Glomerular endothelial cell (primary cell): ENCODE measurements at regions not wholly inside any gene's neighbourhood (a gene's known extent, or its start where the extent isn't known, plus 50 kb on each side); places are given as distances from the start of the nearest gene placed in this dataset.

ENCODE experiments used
- DNase-seq: peaks from one replicate; pipeline ENCODE4 v3.0.0-alpha.2; 2011; ENCODE audit warnings: low read depth, low spot score; ENCODE audit errors: extremely low read depth

- DNase-seq: no peak
These were observed 364.8 kb downstream of the THBS2 start for GRCh38 chr6:168888786-168889345.

DNA sequence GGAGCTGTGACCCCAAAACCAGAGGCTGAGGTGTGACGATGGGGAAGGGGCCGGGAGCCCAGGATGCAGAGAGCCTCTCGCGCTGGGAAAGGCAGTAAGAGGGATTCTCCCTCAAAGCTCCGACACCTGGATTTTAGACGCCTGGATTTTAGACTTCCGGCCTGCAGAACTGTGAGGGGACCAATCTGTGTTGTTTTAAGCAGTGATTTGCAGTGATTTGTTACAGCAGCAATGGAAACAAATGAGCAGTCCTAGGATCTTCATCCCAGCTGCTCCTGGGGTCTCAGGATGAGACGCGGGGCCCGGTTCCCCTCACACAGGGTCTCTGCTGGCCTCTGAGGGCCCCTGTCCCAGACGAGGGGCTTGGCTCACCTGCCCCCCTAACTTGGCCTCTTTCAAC is 365.5 kb downstream of the THBS2 start:
- DNase-seq: no peak

DNA sequence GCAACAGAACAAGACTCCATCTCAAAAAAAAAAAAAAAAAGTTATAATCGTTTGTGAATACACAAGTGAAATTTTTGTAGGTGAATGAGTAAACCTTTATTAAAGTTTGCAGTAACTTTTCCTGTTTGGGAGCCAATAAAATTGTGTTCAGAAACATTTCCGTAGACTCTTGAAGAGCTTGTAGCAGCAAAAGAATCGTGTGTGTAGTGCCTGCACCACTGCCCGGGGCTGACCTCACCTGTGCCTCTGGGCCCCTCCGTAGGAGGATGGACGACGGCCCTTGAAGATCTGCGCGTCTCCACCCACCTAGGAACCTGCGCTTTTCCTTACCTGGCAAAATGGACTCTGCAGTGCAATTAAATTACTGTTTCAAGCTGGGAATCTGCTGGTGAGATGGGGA is 366.0 kb downstream of the THBS2 start:
- no peak for DNase-seq

- DNase-seq: no peak
These were observed 366.7 kb downstream of the THBS2 start for GRCh38 chr6:168886964-168887363.

- DNase-seq: no peak
These were observed 367.6 kb downstream of the THBS2 start for GRCh38 chr6:168885751-168886742.

GRCh38 chr6:168885196-168885595 is 368.4 kb downstream of the THBS2 start:
- DNase-seq: no peak

- peak; percentile 5 for DNase-seq
These were observed 369.0 kb downstream of the THBS2 start for GRCh38 chr6:168884646-168885086.

DNA sequence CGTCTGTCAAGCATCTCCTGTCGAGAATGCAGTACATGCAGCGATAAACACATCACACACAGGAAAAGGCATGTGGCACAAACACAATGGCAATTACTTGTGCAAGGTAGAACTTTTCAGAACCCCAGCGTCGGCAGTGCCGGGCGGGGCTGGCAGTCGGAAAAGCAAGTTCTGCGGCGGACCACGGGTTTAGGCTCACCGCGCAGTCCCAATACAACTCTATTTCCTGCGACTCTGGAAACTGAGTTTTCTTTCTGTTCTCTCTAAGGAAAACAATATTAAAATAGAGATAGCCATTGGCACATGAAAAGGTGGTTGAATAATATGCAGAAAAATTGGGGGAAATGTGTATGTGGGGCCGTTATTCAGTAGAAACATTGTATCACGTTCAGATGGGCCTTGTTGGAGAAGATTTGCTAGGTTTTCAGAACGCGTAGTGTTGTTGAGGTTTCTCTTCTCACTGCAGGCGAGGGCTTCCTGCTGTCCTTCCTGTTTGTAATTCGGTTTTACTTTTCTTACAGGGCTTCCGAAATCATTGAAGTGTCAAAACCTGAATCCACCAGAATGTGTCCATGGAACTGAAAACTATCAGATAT is 369.5 kb downstream of the THBS2 start:
- peak; percentile 0 for DNase-seq

GRCh38 chr6:168883410-168884049 is 370.1 kb downstream of the THBS2 start:
- DNase-seq: no peak

DNA sequence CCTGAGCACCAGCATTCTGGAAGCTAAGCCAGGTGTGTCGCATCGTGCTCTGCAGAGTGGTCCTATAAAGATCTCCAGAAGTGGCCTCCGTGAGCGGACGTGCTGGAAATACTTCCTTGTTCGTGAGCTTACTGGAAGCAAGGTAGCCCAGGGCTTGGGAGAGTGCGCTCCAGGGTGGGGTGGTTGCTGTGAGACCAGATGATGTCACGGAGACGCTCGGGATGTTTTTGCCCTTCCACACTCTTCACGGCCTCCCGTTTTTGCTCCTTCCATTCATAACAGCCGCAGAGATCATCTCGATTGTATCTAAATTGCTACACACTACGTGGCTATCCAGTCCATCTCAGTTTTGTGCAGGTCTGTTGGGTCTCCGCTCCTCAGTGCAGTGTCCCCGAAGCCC is 373.4 kb downstream of the THBS2 start:
- DNase-seq: no peak

DNA sequence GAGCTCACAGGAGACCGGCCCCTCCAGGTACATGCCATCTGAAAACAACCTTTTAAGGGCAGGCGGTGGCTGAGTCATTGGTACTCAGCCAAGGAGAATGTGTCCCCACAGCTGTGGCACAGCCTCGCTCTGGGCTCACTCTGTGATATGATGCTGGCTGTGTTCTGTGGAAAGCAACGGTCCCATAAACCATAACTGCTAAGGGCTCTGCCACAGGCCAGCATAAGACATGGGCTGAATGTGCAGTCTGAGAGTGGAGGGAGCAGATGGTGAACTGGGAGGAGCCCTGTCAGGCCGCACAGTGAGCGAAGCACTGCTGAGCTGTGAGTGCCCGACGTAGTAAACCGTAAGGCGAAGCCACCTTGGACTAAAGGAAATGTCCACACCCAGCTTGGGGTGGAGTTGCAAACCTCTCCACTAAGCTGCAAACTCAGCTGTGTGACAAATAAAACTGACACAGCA is 375.8 kb downstream of the THBS2 start:
- DNase-seq: no peak

GRCh38 chr6:168876956-168877355 is 376.7 kb downstream of the THBS2 start:
- no peak for DNase-seq

DNA sequence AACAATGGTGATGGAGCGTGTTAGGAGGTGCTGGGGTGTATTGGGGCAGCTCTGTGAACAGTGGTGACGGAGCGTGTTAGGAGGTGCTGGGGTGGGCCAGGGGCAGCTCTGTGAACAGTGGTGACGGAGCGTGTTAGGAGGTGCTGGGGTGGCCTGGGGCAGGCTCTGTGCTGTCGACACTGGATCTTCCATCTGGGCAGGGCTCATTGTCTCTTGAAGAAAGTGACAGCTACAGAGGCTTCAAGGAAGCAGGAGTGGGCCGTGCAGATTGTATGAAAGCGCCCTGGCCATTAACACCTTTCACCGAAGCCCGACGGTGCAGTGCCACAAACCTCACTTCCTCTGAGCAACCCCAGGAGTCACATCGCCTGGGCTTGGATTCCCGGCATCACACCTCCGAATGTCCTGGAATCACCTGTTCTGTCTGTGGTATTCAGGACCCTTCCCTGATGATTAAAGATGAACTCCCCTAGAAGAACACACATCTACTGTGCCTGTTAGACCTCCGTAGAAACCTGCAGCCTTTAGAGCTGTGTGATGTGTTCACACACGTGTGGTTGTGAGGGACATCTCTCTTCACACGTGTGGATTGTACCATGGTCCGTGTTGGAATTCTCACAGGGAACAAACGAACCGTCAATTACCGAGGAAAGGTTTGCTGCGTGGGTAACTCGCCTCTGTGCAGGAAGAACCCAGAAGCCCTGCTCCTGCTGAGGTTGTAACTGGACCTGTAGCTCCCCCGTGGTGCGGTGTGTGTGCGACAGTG is 377.7 kb downstream of the THBS2 start:
- no peak for DNase-seq

- no peak for DNase-seq
These were observed 379.0 kb downstream of the THBS2 start for GRCh38 chr6:168874637-168875036.

- no peak for DNase-seq
These were observed 380.1 kb downstream of the THBS2 start for GRCh38 chr6:168873278-168874190.

DNA sequence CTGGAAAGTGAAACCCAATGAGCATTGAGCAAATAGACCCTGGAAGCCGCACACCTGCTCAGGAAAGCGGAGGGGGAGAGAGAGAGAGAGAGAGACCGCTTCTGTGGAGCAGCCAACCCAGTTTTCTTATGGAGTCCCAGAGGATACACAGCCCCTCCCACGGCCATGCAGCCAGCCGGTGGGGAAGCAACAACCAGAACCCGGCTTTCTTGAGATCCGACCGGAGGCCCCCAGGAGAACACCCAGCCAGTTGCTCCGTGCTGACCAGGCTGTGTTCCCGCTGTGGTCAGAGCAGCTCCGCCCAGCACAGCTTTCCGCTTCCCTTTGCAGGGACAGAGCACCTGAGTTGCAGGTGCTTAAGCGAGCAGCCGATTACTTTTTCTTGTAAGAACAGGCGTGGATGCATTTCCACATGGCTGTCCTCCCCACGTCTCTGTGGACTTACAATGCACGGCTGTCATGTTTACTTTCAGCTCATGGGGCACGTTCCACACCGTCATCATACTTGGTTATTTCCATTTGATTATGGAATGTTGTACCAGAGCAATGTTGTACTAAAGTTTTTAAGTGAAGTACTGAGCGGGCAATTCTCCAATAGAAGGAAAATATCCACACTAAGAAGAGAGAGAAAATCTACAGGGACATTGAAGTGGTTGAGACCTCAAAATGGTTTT is 381.9 kb downstream of the THBS2 start:
- DNase-seq: no peak

GRCh38 chr6:168870982-168871381 is 382.7 kb downstream of the THBS2 start:
- DNase-seq: no peak

- no peak for DNase-seq
These were observed 386.2 kb downstream of the THBS2 start for GRCh38 chr6:168867247-168868102.
